CD4-positive, alpha-beta T cell treated with Interleukin-17A for 1 hour (primary cell): ENCODE measurements at regions not wholly inside any gene's neighbourhood (a gene's known extent, or its start where the extent isn't known, plus 50 kb on each side); places are given as distances from the start of the nearest gene placed in this dataset.
A peak's percentile ranks its signal among the peaks of the same experiment; 100 is the strongest.

Experiments
- DNase-seq: peaks from one replicate; pipeline ENCODE4 v3.0.0-alpha.2; 2020

DNA sequence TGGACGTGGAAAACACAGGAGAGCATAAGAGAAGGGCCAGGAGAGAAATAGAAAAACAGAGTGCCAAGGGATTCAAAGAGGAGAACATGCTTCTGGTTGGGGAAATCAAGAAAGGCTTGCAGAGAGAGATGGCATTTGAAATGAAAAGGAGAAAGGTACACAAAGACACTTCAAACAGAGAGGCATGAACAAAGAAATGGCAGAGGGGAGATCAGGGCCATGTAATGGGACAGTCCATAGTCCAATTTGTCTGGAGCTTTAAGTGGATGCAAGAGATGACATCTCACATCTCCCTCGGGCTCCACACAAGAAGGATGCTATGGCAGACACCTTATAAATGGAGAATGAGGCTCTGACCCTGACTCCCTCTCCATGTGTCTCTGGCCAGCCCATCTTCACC lies 331.1 kb downstream of the MLLT3 start:
- DNase-seq: no peak

DNA sequence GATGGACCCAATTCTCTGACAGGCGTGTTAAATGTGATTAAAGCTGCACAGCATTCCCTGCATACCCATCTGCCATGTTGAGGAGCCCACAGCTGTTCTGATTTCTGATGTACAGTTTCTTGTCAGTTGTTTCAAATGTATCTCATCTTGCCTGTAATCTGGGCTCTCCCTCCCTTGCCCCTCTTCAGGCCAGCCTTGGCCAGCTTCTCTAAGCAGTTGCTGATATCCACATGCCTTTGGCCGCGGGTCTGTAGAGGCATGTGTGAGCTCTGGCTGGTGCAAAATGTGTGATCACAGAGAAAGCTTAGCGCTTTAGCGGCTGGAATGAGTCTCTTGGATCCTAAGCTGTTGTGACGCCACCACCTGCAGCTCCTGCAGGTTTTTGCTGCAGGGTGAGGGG lies 332.0 kb downstream of the MLLT3 start:
- DNase-seq: no peak

DNA sequence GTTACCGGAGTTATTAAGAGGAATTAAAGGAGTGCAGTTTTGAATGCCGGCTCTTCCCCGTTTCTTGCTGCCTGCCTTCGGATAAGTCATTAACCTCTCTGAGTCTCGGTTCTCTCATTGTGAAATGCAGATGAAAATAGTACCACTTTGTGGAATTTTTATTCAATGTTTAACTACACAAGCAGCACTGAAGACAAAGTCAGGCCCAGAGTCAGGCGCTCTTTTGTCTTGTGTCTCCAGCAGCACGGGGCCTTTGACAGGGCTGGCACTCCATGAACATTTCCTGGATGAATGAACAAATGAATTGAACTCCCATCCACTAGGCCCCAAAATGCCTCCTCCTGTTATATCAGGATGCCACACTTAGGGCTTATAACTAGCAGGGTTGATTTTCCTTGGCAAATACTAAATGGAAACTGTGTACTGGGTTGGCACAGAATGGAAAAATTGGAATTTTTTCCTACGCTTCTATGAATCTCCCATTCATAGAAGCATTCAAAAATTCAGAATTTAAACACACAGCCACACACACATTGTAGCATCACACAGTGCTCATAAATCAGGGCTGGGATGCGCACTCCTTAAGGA lies 332.8 kb downstream of the MLLT3 start:
- no peak for DNase-seq

- DNase-seq: no peak
Observed at GRCh38 chr9:20286969-20287368, 335.3 kb downstream of the MLLT3 start.

- no peak for DNase-seq
Observed at GRCh38 chr9:20286154-20286700, 336.1 kb downstream of the MLLT3 start.

DNA sequence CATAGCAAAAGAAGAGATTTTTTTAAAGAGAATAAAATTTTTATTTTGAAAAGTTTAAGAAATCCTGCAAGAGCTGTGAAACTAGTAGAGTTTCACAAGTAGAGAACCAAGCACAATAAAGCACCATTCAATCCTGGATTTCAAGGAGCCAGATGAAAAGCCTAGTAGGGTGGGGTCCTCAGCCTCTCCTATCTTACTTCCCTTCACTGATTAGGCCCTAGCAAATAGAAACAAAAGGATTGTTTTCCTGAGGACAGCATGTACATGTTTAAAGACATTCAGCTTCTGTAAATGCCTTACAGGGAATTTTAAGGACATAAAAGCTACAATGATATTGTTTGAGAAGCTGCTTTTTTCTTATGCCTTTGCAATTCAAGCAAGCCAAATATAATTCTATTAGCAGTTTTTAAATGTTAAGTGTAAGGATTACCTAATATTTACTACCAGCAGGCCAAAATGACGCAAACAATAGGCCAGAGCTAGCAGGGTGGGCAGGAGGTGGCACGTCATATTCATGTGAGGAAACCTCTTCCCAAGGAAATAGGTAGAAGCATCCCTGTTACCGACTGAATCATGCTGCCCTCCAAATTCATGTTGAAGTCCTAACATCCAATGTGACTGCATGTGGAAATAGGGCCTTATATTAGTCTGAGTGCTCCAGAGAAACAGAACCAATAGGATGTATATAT lies 337.6 kb downstream of the MLLT3 start:
- no peak for DNase-seq

- DNase-seq: no peak
Observed at GRCh38 chr9:20280330-20280729, 342.0 kb downstream of the MLLT3 start.

DNA sequence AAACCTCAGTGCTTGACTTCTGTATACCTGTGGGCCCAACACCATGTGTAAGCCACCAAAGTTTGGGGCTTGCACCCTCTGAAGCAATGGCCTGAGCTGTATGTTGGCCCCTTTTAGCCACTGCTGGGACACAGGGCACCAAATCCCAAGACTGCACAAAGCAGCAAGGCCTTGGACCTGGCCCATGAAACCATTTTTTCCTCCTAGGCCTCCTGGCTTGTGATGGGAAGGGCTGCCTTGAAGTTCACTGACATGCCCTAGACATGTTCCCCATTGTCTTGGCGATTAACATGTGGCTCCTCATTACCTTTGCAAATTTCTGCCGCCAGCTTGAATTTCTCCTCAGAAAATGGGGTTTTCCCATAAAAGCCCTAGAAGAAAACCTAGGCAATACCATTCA lies 345.5 kb downstream of the MLLT3 start:
- DNase-seq: no peak

- DNase-seq: no peak
Observed at GRCh38 chr9:20271723-20272122, 350.6 kb downstream of the MLLT3 start.

GRCh38 chr9:20271096-20271495 lies 351.2 kb downstream of the MLLT3 start:
- DNase-seq: peak; percentile 5

DNA sequence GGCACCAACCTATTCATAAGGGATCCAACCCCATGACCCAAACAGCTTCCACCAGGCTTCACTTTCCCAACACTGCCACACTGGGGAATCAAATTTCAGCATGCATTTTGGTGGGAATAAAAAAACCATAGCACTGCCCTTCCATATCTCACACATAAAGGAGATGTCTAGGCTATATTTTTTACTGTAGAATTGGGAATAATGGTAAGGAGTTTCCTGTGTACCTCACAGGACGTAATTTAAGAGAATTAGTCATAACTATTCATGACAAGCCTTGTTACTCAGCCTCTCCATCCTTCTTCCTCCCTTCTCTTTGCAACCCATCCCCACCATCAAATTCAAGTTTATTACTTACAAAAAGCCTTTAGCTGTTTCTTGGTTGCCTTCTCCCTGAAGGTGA lies 352.1 kb downstream of the MLLT3 start:
- no peak for DNase-seq

- DNase-seq: no peak
Observed at GRCh38 chr9:20269620-20270019, 352.7 kb downstream of the MLLT3 start.

GRCh38 chr9:20264896-20265295 lies 357.4 kb downstream of the MLLT3 start:
- DNase-seq: no peak

- no peak for DNase-seq
Observed at GRCh38 chr9:20262611-20263010, 359.7 kb downstream of the MLLT3 start.

DNA sequence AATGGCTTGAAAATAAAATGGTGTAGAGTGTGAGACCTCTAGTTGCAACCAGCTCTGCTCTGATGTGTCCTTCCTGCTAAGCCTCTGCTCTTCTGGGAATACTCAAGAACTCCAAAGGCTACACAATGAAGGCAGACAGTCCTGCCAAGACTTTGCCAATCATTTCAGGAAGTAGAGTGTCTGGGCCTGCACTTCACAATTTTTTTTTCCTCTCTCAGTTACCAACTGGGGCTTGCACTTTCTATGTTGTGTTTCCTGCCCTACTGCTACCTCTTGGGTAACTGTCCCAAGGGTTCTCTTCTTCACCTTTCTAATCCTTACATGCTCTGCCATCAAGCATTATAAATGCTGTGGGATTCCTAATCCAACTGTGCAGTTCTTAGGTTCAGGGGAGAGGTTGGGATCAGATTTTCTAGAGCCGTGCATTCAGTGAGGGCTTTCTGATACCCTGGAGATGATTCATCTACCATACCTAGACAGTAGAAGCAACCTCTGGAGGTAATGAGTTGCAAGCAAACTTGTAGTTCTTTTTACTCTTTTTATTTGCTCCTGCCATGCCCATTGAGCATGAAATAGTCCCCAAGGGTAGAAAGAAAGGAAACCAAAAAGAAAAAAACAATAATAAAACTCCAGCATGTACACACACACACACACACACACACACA lies 365.9 kb downstream of the MLLT3 start:
- no peak for DNase-seq

GRCh38 chr9:20255052-20255451 lies 367.2 kb downstream of the MLLT3 start:
- no peak for DNase-seq

DNA sequence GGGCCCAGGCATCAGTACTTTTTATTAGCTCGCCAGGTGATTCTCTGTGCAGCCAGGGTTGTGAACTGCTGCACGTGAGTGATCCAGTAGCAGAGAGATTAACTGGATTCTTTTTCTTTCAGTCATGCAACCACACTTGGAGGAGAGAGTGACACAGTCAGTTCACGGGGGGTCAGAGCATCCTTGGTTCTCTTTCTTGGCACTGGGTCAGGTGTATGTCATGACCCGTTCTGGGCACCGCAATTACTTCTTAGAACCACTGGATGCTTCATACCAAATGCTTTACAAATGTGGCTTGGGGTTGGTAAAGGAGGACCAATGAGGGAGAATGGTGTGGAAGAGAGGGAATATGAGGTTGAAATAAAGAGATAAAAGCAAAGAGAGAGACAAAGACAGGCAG lies 368.7 kb downstream of the MLLT3 start:
- no peak for DNase-seq

GRCh38 chr9:20252778-20253177 lies 369.5 kb downstream of the MLLT3 start:
- DNase-seq: no peak

GRCh38 chr9:20250791-20251190 lies 371.5 kb downstream of the MLLT3 start:
- no peak for DNase-seq

GRCh38 chr9:20244271-20244670 lies 378.0 kb downstream of the MLLT3 start:
- DNase-seq: no peak

DNA sequence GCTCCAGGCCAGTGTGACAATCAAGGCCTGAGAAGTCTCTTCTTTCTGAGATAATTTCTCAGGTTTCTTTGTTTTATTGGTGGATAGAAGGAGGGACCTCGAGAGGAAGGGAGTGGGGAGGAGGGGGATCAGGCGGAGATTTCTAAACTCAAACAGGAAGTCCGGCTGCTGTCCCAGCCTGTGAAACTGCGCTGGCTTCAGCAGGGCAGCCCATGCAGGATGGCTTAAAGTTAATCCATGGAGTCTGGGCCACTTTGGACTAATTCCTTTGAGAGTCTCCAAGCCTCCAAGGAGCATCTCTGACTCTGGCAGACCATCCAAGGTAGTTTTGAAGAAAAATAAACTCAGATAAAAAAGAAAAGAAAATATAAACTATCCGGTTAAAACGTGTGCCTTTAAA lies 378.5 kb downstream of the MLLT3 start:
- DNase-seq: no peak

DNA sequence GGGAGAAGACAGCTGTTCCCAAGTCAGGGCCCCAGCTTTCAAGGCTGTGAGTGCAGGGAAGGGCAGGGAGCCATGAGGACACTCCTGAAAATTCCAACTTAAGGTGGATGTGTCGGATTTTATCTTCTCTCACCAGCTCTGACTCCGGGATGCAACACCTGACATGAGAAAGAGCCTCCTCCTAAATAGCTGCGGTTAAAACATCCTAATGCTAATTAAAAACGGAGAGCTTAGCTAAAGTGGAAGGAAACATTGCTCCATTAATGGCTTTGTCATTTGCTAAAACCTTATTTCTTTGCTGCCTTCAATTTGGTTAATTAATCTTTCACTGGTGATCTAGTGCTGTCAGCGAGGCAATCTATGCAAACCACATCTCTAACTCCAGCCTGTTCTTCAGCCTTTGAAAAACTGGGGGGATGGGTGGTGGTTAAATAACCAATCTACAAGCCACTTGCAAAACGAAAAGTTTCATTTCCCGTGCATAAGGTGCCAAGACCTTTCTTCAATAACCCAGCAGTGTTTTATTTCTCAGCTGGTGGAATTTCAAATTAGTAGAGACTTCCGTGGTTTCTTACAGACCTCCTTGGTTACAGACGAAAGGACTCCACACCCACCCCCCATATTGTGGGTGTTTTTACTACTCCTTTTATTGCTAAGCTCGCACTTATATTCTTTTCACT lies 379.6 kb downstream of the MLLT3 start:
- DNase-seq: peak; percentile 60

- no peak for DNase-seq
Observed at GRCh38 chr9:20240498-20240897, 381.8 kb downstream of the MLLT3 start.

DNA sequence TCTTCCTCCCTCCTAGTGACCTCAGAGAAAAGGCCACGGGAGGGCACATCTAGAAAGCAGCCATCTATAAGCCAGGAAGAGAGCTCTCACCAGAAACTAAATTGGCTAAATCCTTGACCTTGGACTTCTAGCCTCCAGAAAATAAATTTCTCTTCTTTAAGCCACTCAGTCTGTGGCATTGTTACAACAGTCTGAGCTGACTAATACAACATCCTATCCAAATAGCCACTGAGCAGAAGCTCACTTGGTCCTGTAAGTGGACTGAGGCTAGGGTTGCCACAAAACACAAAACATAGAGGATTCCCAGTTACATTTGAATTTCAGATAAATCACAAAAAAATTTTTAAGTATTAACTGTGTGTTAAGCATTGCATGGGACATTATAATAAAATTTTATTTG lies 383.4 kb downstream of the MLLT3 start:
- DNase-seq: no peak
